WTC11 (cell line): ENCODE measurements at regions not wholly inside any gene's neighbourhood (a gene's known extent, or its start where the extent isn't known, plus 50 kb on each side); places are given as distances from the start of the nearest gene placed in this dataset.
"Not testable (repeated sequence)": the region's sequence is repeated elsewhere in the genome, so short reads cannot be mapped to it uniquely, and the experiment has no call there.

Experiments used
- ATAC-seq: fragments of 200-7000 bp; cut with Tn5 transposase; 2 replicates; pipeline ENCODE4 v1.10.0; 2021; ENCODE audit warnings: mild to moderate bottlenecking, moderate library complexity
- CTCF ChIA-PET: fragments of 300-600 bp; sonication (Branson Sonifier 250); formaldehyde crosslinking; loops from one replicate; lab custom pipeline; 2021; ENCODE audit warnings: antibody characterized with exemption; lab: Charles Lee
- POLR2A ChIA-PET: fragments of 350-600 bp; sonication (Branson Sonifier 250); formaldehyde crosslinking; loops from one replicate; lab custom pipeline; 2021; ENCODE audit warnings: antibody characterized with exemption; lab: Charles Lee
- DNase-seq: peaks from one replicate; pipeline ENCODE4 v3.0.0; 2021; ENCODE audit warnings: low spot score
- H3K27ac Mint-ChIP-seq: 2 replicates; pipeline ENCODE4 v1.8.0; 2021; ENCODE audit warnings: mixed read lengths
- H3K27me3 Mint-ChIP-seq: 2 replicates; pipeline ENCODE4 v1.8.0; 2021; ENCODE audit warnings: low read depth, mild to moderate bottlenecking, moderate library complexity, mixed read lengths
- H3K36me3 Mint-ChIP-seq: 2 replicates; pipeline ENCODE4 v1.8.0; 2021; ENCODE audit warnings: mixed read lengths
- H3K4me1 Mint-ChIP-seq: 2 replicates; pipeline ENCODE4 v1.8.0; 2022; ENCODE audit warnings: mixed read lengths
- H3K4me3 Mint-ChIP-seq: 2 replicates; pipeline ENCODE4 v1.8.0; 2021; ENCODE audit warnings: mild to moderate bottlenecking, moderate library complexity, mixed read lengths
- H3K9me3 Mint-ChIP-seq: 2 replicates; pipeline ENCODE4 v1.8.0; 2021; ENCODE audit warnings: mixed read lengths
- AFF4 ChIP-seq: sonication (generic); formaldehyde crosslinking; IDR thresholded peaks from 2 replicates; pipeline ENCODE4 v1.8.1; 2023; ENCODE audit warnings: mild to moderate bottlenecking, missing genetic modification reagents, borderline replicate concordance
- ATF1 ChIP-seq: sonication (generic); formaldehyde crosslinking; IDR thresholded peaks from 2 replicates; pipeline ENCODE4 v1.8.1; 2023; ENCODE audit warnings: mild to moderate bottlenecking, moderate library complexity, missing genetic modification reagents
- E2F1 ChIP-seq: sonication (generic); formaldehyde crosslinking; IDR thresholded peaks from 2 replicates; pipeline ENCODE4 v1.8.0; 2022; ENCODE audit warnings: mild to moderate bottlenecking, missing genetic modification reagents
- HMGXB4 ChIP-seq: sonication (generic); formaldehyde crosslinking; IDR thresholded peaks from 2 replicates; pipeline ENCODE4 v1.8.1; 2023; ENCODE audit warnings: mild to moderate bottlenecking, moderate library complexity, missing genetic modification reagents
- JAZF1 ChIP-seq: fragments of 250-450 bp; sonication (Bioruptor Pico); IDR thresholded peaks from 2 replicates; pipeline ENCODE4 v1.9.0; 2021; ENCODE audit warnings: moderate library complexity, mild to moderate bottlenecking, inconsistent platforms
- JUN ChIP-seq: sonication (generic); formaldehyde crosslinking; IDR thresholded peaks from 2 replicates; pipeline ENCODE4 v1.8.0; 2023; ENCODE audit warnings: mild to moderate bottlenecking, missing genetic modification reagents
- KAT7 ChIP-seq: sonication (generic); formaldehyde crosslinking; IDR thresholded peaks from 2 replicates; pipeline ENCODE4 v1.8.1; 2023; ENCODE audit warnings: missing genetic modification reagents, mild to moderate bottlenecking, borderline replicate concordance
- NFYB ChIP-seq: sonication (generic); formaldehyde crosslinking; conservative IDR thresholded peaks from 2 replicates; pipeline ENCODE4 v1.8.0; 2022; ENCODE audit warnings: low read depth, missing genetic modification reagents
- PRDM15 ChIP-seq: sonication (generic); formaldehyde crosslinking; IDR thresholded peaks from 2 replicates; pipeline ENCODE4 v1.8.0; 2022; ENCODE audit warnings: missing genetic modification reagents
- SMAD4 ChIP-seq: sonication (generic); formaldehyde crosslinking; IDR thresholded peaks from 2 replicates; pipeline ENCODE4 v1.8.0; 2022; ENCODE audit warnings: mild to moderate bottlenecking, missing genetic modification reagents
- STAT6 ChIP-seq: sonication (generic); formaldehyde crosslinking; conservative IDR thresholded peaks from 2 replicates; pipeline ENCODE4 v1.8.1; 2023; ENCODE audit warnings: mild to moderate bottlenecking, low read depth, missing genetic modification reagents, moderate library complexity
- ZNF121 ChIP-seq: sonication (generic); formaldehyde crosslinking; IDR thresholded peaks from 2 replicates; pipeline ENCODE4 v1.8.0; 2023; ENCODE audit warnings: missing genetic modification reagents
- ZNF425 ChIP-seq: fragments of 250-450 bp; sonication (Bioruptor Pico); conservative IDR thresholded peaks from 2 replicates; pipeline ENCODE4 v1.9.0; 2021; ENCODE audit warnings: mild to moderate bottlenecking

- CTCF ChIA-PET: interaction anchor here (0.8 kb wide), 1 partner anchor 286 kb away, joined by 3 read pairs; no protein-coding TSS in a partner anchor
- Mint-ChIP-seq H3K27ac (no peak overlapping the region), H3K36me3 (no peaks in the 10 kb centered on the region)
- no peak for TF ChIP-seq PRDM15 (CRISPR knock-in tag)
- TF ChIP-seq JUN (CRISPR knock-in tag): no peak
- no peak for TF ChIP-seq ATF1 (CRISPR knock-in tag)
- no peak for TF ChIP-seq KAT7 (CRISPR knock-in tag)
- TF ChIP-seq AFF4: no peak
- TF ChIP-seq ZNF121 (CRISPR knock-in tag): no peak
- TF ChIP-seq, all 79 proteins: peak for 0
- Mint-ChIP-seq H3K9me3 (peaks cover 4% of the 10 kb centered on the region), H3K4me3 (no peak overlapping the region), H3K27me3 (no peaks in the 10 kb centered on the region), H3K4me1 (peaks cover 20% of the 10 kb centered on the region)
- DNase-seq: no peak
- POLR2A ChIA-PET: no interaction called here
- no peak for ATAC-seq
These were observed 377.1 kb upstream of the PROK2 start for GRCh38 chr3:72161881-72162595.

- H3K27me3 Mint-ChIP-seq, DNase-seq, H3K4me3 Mint-ChIP-seq, H3K9me3 Mint-ChIP-seq, H3K36me3 Mint-ChIP-seq, ATAC-seq, POLR2A ChIA-PET, H3K27ac Mint-ChIP-seq, CTCF ChIA-PET: not testable (repeated sequence)
- peaks cover 20% of the 10 kb centered on the region for H3K4me1 Mint-ChIP-seq
These were observed 376.3 kb upstream of the PROK2 start for GRCh38 chr3:72161285-72161684.

GRCh38 chr3:72160351-72160750 is 375.4 kb upstream of the PROK2 start:
- ATAC-seq (no peak), DNase-seq (no peak)
- Mint-ChIP-seq H3K4me3 (no peak overlapping the region), H3K27ac (no peak overlapping the region), H3K36me3 (no peaks in the 10 kb centered on the region), H3K9me3 (peaks cover 4% of the 10 kb centered on the region), H3K27me3 (no peaks in the 10 kb centered on the region), H3K4me1 (peaks cover 16% of the 10 kb centered on the region)
- ChIA-PET POLR2A (no interaction called here), CTCF (interaction anchor here (0.5 kb wide), 1 partner anchor 744 kb away, joined by 3 read pairs; no protein-coding TSS in a partner anchor)
- TF ChIP-seq E2F1 (CRISPR knock-in tag): no peak
- TF ChIP-seq HMGXB4 (CRISPR knock-in tag): no peak
- TF ChIP-seq ZNF425: no peak
- no peak for TF ChIP-seq NFYB (CRISPR knock-in tag)
- no peak for TF ChIP-seq SMAD4 (CRISPR knock-in tag)
- TF ChIP-seq STAT6 (CRISPR knock-in tag): no peak
- TF ChIP-seq JAZF1 (CRISPR knock-in tag): no peak
